ENCODE measurements at regions not wholly inside any gene's neighbourhood (a gene's known extent, or its start where the extent isn't known, plus 50 kb on each side); places are given as distances from the start of the nearest gene placed in this dataset.

DNA sequence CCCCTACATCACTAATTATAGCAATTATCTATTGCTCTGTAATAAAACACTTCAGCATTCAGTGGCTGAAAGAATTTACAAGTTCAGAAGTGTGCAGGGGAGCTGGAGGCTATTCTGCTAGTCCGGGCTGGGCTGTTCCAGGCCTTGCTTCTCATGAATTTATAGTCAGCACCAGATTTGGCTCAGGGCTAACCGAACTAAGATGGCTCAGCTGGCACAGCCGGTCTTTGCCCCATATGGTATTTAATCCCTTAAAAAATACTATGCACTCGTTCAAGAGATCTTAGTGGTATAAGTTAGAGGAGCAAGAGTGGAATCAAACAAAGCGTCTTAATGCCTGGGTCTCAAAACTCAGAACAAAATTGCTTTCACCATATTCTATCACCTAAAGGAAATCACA lies 932.9 kb downstream of the XPNPEP1 start:
- Histone ChIP-seq H3K27ac (no peak overlapping the region), H3K4me3 (no peak overlapping the region)
- no peak for DNase-seq (ENCODE audit: low spot score)
- TF ChIP-seq, protein P1, sequence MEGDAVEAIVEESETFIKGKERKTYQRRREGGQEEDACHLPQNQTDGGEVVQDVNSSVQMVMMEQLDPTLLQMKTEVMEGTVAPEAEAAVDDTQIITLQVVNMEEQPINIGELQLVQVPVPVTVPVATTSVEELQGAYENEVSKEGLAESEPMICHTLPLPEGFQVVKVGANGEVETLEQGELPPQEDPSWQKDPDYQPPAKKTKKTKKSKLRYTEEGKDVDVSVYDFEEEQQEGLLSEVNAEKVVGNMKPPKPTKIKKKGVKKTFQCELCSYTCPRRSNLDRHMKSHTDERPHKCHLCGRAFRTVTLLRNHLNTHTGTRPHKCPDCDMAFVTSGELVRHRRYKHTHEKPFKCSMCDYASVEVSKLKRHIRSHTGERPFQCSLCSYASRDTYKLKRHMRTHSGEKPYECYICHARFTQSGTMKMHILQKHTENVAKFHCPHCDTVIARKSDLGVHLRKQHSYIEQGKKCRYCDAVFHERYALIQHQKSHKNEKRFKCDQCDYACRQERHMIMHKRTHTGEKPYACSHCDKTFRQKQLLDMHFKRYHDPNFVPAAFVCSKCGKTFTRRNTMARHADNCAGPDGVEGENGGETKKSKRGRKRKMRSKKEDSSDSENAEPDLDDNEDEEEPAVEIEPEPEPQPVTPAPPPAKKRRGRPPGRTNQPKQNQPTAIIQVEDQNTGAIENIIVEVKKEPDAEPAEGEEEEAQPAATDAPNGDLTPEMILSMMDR (IDR thresholded peaks at IDR 0.05) = no peak

GRCh38 chr10:108989976-108990375 lies 933.3 kb downstream of the XPNPEP1 start:
- H3K4me3 ChIP-seq = no peak overlapping the region
- H3K27ac ChIP-seq = no peak overlapping the region
- TF ChIP-seq, protein P1 (IDR thresholded peaks at IDR 0.05) = no peak
- no peak for DNase-seq (ENCODE audit: low spot score)

GRCh38 chr10:108982159-108982558 lies 941.2 kb downstream of the XPNPEP1 start:
- TF ChIP-seq, protein P1 (IDR thresholded peaks at IDR 0.05) = no peak
- no peak overlapping the region for H3K27ac ChIP-seq
- H3K4me3 ChIP-seq = no peak overlapping the region
- no peak for DNase-seq (ENCODE audit: low spot score)

DNA sequence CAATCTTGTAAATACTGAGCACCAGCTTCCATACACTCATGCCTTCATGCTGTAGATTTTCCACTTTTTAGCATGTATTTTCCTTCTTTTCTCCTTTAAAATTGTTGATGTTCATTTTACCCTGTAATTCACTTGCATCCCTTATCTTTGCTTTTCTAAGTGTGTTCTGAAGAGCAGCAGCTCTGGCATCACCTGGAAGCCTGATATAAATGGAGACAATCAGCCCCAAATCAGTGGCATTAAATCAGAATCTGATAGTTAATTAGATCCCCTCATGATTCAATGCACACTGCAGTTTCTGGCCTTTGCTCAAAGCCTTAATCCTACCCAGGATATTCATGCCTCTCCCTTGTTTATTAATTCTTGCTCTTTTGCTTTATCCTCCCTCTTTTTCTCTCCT lies 942.4 kb downstream of the XPNPEP1 start:
- no peak overlapping the region for H3K27ac ChIP-seq
- TF ChIP-seq, protein P1 (IDR thresholded peaks at IDR 0.05) = no peak
- H3K4me3 ChIP-seq = no peak overlapping the region
- no peak for DNase-seq (ENCODE audit: low spot score)

DNA sequence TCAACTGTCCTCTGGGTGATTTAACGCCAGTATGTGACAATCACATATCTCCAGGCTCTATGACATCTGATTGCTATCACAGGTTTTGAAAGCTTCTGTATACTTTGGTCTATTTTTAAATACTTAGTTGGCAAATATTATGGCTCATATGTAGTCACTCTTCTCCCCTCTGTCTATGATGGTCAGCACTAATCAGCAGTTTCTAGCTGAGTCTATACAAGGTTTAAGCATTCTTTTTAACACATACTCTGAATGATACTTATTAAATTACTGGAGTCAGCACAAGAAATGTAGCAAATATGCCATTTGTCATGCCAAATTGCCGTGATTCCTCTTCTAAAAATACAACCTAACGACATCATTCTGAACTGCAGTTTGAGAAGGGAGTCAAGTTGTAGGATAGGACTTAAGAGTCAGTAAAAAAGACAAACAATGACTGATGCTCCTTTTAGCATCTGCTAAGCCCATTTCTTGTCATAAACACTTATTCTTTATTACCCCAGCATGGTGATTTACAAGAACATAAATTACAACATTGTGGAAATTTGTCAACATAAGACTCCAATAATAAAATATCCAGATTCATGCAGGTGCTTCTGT lies 947.8 kb downstream of the XPNPEP1 start:
- TF ChIP-seq, protein P1 (IDR thresholded peaks at IDR 0.05) = no peak
- Histone ChIP-seq H3K27ac (no peak overlapping the region), H3K4me3 (no peak overlapping the region)
- no peak for DNase-seq (ENCODE audit: low spot score)

DNA sequence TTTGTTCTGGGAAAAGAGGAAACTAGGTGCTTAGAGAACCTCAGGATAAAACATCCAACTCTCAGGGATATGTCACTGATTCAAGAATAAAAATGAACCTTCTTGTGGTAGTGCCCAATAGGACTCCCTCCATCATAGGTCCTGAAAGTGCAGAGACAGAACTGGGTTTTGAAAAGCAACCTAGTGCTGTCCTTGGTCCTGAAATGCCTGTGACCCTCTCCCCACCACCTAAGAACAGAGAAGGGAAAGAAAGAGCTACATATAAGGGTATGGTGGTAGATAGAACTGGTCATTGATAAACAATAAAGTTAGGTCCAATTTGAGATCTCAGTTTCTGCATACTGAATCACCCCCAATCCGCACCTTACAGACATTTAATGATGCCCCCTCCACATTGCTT lies 953.3 kb downstream of the XPNPEP1 start:
- TF ChIP-seq, protein P1 (IDR thresholded peaks at IDR 0.05) = no peak
- no peak overlapping the region for H3K27ac ChIP-seq
- no peak overlapping the region for H3K4me3 ChIP-seq
- DNase-seq (ENCODE audit: low spot score) = no peak

DNA sequence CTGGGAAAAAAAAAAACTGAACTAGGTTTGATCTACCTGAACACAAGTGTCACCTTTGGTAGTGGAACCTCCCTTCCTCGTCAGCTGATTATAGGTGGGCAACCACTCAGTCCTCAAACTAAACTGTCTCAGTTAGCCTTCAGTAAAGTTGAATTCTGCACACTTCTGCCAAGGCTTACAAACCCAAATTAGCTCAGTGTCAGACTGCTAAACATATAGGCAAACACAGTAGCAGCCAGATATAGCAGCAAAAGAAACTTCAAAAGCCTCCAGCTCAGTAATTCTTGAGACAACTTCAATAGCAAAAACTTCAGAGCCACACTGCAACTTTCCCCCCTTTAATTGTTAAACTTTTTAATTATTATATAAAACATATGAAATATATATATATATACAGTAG lies 956.9 kb downstream of the XPNPEP1 start:
- Histone ChIP-seq H3K4me3 (no peak overlapping the region), H3K27ac (no peak overlapping the region)
- TF ChIP-seq, protein P1 (IDR thresholded peaks at IDR 0.05) = no peak
- no peak for DNase-seq (ENCODE audit: low spot score)
